ENCODE measurements at regions not wholly inside any gene's neighbourhood (a gene's known extent, or its start where the extent isn't known, plus 50 kb on each side); places are given as distances from the start of the nearest gene placed in this dataset.

- TF ChIP-seq, protein P1, sequence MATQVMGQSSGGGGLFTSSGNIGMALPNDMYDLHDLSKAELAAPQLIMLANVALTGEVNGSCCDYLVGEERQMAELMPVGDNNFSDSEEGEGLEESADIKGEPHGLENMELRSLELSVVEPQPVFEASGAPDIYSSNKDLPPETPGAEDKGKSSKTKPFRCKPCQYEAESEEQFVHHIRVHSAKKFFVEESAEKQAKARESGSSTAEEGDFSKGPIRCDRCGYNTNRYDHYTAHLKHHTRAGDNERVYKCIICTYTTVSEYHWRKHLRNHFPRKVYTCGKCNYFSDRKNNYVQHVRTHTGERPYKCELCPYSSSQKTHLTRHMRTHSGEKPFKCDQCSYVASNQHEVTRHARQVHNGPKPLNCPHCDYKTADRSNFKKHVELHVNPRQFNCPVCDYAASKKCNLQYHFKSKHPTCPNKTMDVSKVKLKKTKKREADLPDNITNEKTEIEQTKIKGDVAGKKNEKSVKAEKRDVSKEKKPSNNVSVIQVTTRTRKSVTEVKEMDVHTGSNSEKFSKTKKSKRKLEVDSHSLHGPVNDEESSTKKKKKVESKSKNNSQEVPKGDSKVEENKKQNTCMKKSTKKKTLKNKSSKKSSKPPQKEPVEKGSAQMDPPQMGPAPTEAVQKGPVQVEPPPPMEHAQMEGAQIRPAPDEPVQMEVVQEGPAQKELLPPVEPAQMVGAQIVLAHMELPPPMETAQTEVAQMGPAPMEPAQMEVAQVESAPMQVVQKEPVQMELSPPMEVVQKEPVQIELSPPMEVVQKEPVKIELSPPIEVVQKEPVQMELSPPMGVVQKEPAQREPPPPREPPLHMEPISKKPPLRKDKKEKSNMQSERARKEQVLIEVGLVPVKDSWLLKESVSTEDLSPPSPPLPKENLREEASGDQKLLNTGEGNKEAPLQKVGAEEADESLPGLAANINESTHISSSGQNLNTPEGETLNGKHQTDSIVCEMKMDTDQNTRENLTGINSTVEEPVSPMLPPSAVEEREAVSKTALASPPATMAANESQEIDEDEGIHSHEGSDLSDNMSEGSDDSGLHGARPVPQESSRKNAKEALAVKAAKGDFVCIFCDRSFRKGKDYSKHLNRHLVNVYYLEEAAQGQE (IDR thresholded peaks at IDR 0.05; ENCODE audit: low read depth), result no peak
- TF ChIP-seq EP300 (IDR thresholded peaks at IDR 0.05; ENCODE audit: borderline replicate concordance) (no peak), USF1 (IDR thresholded peaks at IDR 0.05) (no peak), YY1 (IDR thresholded peaks at IDR 0.05; ENCODE audit: low read depth) (no peak), RAD21 (IDR thresholded peaks at IDR 0.05; ENCODE audit: low read depth) (no peak)
Observed at GRCh38 chr14:29216268-29217232, 450.0 kb downstream of the FOXG1 start.
